A673 (cell line): ENCODE measurements at regions not wholly inside any gene's neighbourhood (a gene's known extent, or its start where the extent isn't known, plus 50 kb on each side); places are given as distances from the start of the nearest gene placed in this dataset.

ENCODE experiments used
- CTCF ChIP-seq: fragments of 300-800, 200-600 bp; sonication (generic); conservative IDR thresholded peaks from 2 replicates; pipeline ENCODE4 v1.5.1; 2017; ENCODE audit warnings: low read depth, mild to moderate bottlenecking, antibody characterized with exemption, low read length, moderate library complexity, mixed read lengths
- EZH2 ChIP-seq: fragments of 200-600 bp; sonication (generic); IDR thresholded peaks from 2 replicates; pipeline ENCODE4 v1.6.1; 2017; ENCODE audit warnings: borderline replicate concordance, low read depth, mild to moderate bottlenecking, mixed read lengths, antibody characterized with exemption, low read length; ENCODE audit not compliant: poor library complexity, severe bottlenecking

DNA sequence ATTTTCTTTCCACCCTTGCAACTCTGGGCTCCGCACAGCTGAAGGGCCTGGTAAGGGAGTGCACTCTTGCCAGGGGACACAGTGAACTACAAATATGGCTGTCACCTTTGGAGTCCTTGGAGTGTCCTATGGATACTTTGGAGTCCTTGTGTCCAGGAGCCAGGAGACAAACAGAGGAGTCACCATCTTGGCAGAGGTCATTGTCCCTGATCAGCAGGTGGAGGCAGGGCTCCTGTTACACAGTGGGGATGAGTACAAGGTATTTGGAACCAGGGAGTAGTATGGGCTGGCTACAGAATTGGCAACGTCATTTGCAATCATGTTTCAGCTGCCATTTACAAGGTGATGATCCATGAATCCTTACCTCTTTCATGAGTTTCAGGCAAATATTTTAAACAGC, 132.5 kb downstream of the FAM161A start:
- TF ChIP-seq CTCF (no peak), EZH2 (no peak)
